ENCODE measurements at regions not wholly inside any gene's neighbourhood (a gene's known extent, or its start where the extent isn't known, plus 50 kb on each side); places are given as distances from the start of the nearest gene placed in this dataset.

DNA sequence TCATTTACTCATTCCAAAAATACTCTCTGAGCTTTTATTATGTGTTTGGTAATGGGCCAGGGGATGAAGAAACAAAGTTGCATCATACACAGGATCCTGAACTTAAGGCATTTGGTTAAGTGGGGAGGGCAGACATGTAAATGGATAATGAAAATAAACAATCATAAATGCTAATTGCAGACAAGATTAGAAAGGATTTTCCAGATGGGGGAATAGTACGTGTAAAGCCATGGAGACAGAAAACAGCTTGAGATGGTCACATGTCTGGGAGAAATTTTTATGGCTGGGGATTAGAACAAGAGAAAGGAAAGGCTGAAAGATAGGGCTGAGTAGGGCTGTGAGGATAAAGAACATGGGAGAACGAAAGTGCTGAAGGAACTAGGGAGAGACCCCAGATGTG, 534.3 kb upstream of the LARGE1 start:
- DNase-seq, result no peak

DNA sequence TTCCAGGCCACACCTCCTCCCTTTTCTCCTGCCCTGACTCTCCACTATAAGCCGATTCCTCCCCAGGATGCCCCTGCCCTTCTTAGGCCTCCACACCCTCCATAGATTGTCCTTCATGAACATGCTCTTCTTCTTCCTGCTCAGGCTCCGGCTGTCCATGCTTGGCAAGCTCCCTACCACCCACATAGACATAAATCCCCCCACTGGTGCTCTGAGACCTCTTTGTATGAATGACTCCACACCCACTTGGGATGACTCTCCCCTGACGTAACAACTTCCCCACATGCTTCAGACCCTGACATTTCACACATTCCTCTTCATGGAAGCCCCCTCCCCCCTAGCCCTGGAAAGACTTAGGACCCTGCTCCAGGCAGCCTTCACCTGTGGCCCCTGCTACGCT, 542.5 kb upstream of the LARGE1 start:
- DNase-seq, result no peak

DNA sequence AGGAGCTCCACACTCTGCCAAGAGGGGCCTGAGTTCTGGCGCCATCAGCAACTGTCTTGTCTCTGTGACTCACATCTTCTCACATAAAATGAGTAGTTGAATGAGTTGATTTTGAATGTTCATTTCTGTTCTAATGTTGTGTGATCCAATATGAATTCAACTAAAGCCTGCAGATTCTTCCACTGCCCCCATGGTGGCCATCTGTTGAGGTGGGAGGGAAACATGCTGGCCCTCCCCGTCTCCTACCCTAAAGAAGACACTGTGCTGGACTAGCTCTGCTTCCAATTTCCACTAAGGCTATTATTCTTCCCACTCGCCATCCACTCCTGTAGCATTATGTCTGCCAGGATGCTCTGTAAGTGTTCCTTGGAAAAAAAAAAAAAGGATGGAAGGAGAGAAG, 555.6 kb upstream of the LARGE1 start:
- DNase-seq, result no peak

DNA sequence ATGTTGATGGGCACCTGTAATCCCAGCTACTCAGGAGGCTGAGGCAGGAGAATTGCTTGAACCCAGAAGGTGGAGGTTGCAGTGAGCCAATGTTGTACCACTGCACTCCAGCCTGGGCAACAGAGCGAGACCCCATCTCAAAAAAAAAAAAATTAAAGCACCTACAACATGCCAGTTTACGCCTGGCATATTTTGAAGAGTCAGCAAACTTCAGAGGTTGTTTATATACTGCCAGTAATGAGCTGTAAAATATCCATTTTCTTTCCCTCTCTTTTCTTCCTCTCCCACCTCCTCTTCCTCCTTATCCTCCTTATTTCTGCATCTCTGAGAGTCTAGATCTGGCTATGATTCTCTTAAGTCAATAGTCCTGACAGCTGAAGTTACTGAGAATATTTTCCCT, 556.5 kb upstream of the LARGE1 start:
- no peak for DNase-seq

DNA sequence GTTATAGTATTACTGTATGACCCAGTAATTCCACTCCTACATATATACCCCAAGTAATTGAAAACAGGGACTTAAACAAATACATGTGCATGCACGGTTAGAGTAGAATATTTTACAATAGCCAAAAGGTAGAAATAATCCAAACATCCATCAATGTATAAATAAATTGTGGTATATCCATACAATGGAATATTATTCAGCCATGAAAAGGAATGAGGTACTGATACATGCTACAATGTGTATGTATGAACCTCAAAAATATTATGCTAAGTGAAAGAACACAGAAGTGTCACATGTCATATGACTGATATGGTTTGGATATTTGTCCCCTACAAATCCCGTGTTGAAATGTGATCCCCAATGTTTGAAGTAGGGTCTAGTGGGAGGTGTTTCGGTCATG, 560.8 kb upstream of the LARGE1 start:
- DNase-seq, result no peak

DNA sequence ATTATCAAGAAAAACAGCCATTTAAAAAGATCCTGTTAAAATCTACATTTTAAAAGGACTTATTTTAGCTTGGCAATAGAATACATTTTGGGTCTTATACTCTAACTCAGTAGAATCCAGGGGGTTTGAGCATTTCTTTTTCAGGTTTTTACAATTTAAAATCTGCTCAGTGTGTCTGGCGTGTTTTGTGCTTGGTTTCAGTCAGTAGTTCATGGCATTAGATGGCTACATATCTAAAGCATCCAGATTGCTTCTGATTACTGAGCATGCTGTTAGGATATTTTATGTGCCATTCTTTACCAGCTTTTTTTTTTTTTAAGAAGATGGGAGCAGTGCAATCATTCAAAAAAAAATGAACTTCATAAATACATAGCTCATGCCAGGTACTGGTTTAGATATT, 566.1 kb upstream of the LARGE1 start:
- DNase-seq, result no peak

DNA sequence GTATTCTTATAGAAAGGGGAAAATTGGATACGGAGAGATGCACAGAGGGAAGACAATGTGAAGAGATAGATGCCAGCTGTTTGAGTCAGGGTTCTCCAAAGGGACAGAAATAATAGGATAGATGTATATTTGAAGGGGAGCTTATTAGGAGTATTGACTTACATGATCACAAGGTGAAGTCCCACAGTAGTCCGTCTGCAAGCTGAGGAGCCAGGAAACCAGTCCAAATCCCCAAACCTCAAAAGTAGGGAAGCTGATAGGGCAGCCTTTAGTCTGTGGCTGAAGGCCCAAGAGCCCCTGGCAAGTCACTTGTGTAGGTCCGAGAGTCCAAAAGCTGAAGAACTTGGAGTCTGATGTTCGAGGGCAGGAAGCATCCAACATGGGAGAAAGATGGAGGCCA, 569.6 kb upstream of the LARGE1 start:
- no peak for DNase-seq

DNA sequence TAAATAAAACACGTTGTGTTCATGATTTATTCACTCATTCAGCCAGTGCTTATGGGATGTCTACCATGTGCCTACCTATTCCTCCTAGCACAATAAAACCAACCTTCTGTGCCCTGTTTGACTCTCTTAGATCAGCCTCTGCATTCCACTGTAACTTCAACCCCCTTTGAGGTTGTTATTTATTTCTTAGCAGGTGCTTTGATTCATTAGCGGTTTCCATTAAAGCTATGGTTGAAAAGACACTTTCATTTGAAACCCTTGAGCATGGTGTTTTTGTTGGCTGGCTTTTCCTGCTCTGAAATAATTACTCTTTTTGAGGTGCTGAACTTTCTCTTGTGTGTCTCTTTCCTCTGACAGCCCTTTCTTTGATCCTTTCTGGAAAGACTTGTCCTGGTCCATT, 570.6 kb upstream of the LARGE1 start:
- DNase-seq, result no peak

DNA sequence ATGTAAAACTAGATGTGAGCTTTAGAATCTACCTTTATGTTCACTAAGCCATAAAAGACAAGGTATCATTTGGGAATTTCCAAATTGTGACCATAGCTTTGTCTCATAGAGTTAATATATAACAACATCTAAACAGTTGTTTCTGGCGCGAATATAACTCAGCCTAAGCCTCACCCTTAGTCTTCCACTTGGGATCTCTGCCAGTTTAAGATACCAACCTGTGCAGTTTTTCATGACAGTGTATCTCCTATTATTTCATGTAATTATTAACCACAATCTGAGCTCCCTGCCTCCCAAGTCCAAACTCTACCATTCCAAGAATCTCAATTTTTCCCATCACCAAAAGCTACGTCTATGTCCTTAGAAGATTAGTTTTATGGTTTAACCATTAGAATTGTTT, 572.5 kb upstream of the ISX start:
- no peak for DNase-seq

DNA sequence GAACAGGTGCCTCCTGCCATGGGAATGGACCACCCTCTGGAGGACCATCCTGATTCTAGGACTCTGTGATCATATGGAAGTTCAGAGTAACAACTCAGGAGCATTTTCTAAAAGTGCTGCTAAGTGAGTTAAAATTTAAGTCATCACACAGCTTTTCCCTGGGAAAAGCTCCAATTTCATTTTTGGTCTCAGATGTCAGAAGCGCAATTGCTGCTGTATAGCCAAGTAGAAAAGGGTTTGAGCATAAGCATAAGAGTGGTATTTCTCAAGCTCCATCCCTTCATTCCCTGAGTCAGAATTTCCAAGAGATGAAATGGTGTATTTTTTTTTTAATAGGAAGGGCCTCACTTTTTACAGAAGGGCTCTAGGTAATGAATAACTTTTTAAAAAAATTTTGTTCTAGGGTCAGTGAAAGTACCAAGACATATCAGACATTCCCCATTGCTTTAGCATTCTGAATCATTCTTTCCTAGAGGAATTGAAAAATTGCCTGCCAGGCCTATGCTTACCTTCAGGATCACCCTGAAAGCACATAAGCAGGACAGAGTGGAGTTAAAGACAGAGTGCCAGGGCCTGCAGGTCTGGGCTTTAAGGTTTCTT, 564.5 kb upstream of the ISX start:
- no peak for DNase-seq

DNA sequence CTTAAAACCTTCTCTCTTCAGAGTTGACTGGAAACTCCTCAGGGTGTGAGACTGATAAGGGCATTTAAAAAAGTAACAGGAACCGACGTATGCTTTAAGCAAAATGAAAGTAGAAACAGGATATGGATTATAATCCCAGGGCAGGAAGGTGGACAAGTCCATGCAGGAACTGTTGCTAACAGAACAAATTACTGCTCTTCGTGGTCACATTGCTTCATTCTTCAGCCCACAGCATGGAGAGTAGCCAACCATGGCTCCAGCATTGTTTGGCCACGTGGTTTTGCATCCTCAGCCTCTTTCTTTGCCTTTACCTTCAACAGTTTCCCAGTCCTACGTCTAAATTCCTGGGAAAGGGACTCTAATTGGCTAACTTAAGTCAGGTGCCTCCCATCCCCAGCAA, 563.1 kb upstream of the ISX start:
- no peak for DNase-seq

DNA sequence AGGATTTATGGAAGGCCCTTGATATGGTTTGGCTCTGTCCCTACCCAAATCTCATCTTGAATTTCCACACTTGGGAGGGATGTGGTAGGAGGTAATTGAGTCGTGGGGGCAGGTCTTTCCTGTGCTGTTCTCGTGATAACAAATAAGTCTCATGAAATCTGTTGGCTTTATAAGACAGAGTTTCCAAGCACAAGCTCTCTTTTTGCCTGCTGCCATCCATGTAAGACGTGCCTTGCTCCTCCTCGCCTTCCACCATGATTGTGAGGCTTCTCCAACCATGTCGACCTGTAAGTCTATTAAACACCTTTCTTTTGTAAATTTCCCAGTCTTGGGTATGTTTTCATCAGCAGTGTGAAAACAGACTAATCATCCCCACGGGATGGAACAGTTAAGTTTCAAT, 557.2 kb upstream of the ISX start:
- no peak for DNase-seq

DNA sequence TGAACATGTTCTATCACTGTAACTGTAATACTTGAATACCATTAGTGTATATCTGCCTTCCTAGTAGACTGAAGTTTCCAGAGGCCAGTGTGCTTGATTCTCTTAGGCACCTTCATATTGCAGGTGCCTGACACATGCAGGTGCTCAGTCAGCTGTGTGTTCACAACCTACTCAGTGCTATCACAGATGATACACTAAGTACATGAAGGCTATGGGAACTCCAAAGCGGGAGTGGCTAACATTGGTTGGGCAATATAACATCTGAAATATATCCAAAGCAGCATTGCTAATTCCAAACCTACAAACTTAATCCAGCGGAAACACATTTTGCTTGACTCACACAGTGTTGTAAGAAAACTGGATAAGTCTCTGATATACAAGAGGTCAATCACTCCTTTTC, 539.3 kb upstream of the ISX start:
- DNase-seq, result no peak

DNA sequence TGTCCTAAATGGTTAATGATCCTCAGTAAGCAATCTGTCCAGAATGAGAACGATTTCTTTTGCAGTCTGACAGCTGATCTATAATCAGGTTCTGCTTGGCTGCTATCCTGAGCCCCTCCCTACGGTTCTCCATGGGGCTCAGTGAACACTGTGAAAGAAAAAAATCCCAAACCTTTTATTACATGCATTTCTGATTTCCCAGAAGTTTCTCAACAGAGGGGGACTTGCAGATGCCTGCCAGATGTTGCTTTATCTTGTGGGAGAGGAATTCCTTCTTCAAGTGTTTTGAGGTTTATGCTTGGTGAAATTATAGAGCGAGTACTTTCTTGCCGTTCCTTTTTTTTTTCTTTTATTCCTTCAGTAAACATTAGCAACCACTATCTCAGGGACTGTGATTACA, 531.9 kb upstream of the ISX start:
- no peak for DNase-seq

DNA sequence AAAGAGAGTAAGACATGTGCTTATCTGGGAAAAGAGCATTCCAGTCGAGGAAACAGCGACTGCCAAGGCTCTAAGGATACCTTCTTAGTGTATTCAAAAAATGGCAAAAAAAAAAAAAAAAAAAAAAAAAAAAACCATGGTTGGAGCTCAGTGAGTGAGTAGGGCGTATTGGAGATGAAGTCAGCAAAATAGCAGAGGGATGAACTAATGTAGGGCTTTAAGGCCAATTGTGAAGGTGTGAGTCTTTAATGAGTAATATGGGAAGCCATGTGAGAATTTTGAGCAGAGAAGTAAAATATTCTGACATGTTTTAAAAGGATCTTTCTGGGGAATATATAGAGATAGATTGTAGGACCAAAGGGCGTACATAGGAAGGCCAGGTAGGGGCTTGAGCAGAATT, 498.6 kb upstream of the ISX start:
- DNase-seq, result no peak

DNA sequence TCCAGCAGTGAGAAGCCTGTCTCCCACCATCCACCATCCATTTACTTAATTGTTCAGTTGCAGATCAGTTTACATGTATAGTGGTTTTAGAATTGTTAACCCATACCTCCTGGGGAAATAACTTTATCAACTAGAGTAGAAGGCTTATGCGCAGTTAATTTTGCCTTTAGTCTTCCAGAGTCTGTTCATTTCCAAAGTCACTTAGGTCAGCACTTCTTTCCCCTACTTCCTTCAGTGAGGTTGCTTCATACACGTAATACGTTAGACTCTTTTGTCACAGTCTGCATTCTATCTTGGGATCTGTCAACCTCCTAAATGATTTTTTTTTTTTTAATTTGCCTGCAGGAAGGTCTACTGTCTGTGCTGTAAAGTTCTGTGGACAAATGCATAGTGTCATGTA, 495.6 kb upstream of the ISX start:
- DNase-seq, result no peak

DNA sequence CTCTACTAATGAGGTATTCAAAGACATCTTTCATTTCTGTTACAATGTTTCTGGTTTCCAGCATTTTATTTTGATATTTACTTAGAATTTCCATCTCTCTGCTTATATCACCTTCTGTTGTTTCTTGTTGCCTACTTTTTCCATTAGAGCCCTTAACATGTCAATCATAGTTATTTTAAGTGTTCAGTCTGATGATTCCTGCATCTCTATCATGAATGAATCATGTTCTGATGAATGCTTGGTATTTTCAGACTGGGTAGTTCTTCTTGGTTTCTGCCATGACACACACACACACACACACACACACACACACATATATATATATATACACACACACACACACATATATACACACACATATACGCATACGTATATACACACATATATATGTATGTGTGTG, 486.4 kb upstream of the ISX start:
- no peak for DNase-seq

DNA sequence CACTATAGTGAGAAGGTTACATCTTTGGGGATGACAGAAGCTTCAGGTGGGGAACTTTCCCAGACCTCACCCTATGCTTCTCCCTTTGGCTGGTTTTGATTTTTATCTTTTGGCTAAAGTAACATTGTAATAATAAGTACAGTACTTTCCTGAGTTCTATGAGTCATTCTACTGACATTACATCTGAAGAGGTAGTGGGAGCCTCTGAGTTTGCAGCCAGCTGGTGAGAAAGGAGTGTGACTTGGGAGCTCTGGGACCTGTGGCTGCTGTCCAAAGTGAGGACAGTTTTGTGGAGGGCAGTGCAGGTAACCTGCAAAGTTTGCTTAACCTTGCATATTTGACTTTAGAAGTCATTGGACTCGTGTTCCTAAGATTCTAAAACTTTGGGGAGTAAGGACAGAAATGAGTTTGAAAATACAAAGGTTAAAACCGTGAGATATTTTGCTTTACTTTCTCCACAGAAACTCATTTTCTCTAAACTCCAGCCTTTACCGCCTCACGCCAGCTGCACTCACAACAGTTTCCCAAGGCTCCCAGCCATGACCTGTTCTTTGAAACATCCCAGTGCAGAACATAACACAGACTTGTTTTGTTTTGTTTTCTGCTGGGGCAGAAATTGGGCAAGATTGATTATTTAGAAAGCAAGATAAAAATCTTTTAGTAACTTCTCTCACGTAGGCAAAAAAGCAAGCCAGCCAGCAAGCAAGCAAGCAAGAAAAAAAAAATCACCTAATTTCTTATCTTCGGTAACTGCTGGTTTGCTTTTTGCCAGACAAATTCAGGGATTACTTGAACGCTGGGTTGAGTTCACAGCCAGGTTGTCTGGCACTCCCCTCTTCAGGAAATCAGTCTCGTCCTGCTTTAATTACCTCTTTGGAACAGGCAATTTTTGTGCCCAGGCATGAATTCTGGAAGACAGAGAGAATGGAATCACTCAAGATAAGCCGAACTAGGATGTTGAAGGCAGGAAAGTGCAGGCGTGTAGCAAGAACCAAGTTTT, 478.3 kb upstream of the ISX start:
- DNase-seq, result no peak

DNA sequence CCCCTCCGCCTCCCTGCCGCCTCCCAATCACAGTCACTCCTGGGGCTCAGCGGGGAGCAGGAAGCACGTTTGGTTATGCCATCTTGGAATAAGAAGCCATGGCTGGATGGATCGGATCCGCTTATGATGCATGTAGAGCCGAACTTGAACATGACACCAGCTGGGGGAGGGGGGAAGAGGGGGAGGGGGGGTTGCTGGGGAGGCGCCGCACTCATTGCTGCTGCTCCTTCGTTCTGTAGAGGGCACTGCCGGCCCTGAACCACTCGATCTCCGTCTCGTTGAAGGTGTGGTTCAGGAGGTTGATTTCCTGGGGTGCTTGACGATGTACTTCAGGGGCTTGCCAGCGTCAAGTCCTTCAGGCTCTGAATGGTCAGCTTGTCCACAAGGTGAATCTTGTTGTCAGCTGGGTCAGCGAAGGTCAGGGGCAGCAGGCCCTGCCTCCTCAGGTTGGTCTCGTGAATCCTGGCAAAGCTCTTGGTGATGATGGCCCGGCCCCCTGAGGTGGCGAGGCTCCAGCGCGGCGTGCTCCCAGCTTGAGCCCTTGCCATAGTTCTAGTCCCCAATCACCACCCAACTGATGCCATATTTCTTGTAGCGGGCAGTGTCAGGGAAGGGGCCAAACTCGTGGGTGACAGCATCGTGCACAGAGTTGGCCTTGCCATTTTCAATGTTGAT, 476.9 kb upstream of the ISX start:
- DNase-seq, result no peak

DNA sequence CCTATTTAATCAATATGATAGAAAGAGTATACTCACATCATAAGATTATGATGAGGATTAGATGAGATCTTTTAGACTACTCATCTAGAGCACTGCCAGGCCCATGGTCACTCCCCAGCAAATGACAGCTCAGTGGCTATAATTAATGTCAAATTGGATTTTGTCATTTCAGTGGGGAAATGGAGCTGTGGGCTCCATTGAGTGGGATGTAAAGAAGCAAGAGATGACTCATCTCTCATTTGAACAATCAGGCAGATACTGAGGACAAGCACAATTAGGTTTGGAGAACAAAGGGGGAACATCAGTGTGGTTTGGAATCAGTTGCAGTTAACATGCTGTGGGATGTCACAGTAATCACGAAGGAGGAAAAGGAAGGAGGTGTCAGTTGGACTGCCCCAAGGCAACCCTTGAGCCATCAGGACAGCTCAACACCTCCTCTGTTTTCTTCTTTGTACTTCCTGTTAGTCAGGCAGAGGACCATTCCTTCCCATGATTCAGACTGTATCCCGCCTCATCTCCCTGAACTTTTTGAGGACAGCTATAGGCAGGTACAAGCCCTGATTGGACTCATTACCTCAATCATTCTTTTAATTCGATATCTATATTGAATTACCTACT, 473.7 kb upstream of the ISX start:
- no peak for DNase-seq

DNA sequence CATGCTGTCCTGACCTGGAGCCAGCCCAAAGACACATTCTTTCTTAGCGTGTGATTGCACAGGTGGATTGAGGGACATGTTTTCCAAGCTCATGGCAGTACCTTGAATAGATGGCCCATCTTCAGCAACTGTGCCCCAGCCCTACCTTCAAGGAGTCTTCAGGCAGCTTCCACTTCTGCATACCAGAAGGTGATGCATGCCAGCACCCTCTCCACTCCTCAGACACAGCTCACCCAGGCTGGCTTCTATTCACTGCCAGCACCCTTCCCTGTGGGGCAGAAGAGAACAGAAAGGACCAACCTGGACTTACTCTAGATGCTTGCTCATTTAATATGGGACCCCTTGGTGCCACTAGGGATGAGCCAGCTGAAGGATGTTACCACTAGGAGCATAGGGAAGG, 466.4 kb upstream of the ISX start:
- no peak for DNase-seq

DNA sequence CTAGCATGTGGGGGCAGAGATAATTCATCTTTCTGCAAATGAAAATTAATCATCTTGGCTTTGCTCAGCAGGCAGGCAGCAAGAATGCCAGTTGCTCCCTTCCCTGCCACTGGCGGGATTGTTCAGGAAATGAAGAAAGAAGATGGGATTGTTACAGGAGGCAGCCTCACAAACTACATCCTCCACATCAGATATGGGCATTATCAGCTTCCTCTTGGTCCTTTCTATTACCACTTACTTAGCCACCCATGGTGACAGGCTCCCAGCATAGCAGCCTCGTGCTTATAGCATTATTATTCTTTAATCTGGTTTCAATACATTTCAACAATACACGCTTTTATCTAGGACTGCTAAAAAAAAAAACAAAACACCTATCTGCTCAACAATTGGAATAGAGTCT, 461.6 kb upstream of the ISX start:
- DNase-seq, result no peak

DNA sequence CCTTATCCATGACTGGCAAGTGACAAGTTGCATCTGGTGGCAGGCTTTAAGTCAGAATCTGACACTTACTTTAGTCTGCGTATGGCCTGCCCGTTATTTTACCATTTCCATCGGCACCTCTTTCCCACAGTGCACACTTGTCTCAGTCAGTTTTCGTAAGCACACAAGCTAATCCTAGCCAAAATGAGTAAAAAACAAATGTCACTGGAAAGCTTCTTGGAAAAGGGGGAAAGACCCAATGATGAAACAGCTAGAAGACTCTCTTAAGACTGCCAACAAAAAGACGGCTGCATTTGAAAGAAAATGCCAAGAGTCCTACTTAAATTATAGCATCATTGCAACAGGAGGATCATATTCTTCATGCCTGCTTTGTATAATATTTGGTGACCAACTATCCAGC, 457.9 kb upstream of the ISX start:
- no peak for DNase-seq

Data from NK-92 treated with Interleukin-12 subunit alpha and Interleukin-12 subunit beta, amount 100 ng/mL, for 24 hours (cell line).